VCaP (cell line): ENCODE measurements at regions not wholly inside any gene's neighbourhood (a gene's known extent, or its start where the extent isn't known, plus 50 kb on each side); places are given as distances from the start of the nearest gene placed in this dataset.

ENCODE experiments used
- H3K27ac ChIP-seq: fragments of 450-650 bp; 2 replicates; pipeline ENCODE4 v1.5.1; 2017
- CTCF ChIP-seq: fragments of 450-650 bp; conservative IDR thresholded peaks from 2 replicates; pipeline ENCODE4 v1.5.1; 2017; ENCODE audit warnings: mild to moderate bottlenecking, moderate library complexity

GRCh38 chr3:106699122-106699521 lies 678.1 kb upstream of the CCDC54 start:
- H3K27ac ChIP-seq: peak overlapping the region; percentile 88
- TF ChIP-seq CTCF: no peak

- no peak overlapping the region for H3K27ac ChIP-seq
- no peak for TF ChIP-seq CTCF
These were observed 676.3 kb upstream of the CCDC54 start for GRCh38 chr3:106700981-106701380.

GRCh38 chr3:106703524-106703923 lies 673.7 kb upstream of the CCDC54 start:
- TF ChIP-seq CTCF: no peak
- no peak overlapping the region for H3K27ac ChIP-seq

GRCh38 chr3:106707347-106707746 lies 669.9 kb upstream of the CCDC54 start:
- no peak overlapping the region for H3K27ac ChIP-seq
- TF ChIP-seq CTCF: no peak

GRCh38 chr3:106710596-106710995 lies 666.6 kb upstream of the CCDC54 start:
- H3K27ac ChIP-seq: no peak overlapping the region
- no peak for TF ChIP-seq CTCF

GRCh38 chr3:106711650-106712049 lies 665.6 kb upstream of the CCDC54 start:
- no peak overlapping the region for H3K27ac ChIP-seq
- no peak for TF ChIP-seq CTCF

GRCh38 chr3:106714400-106714799 lies 662.8 kb upstream of the CCDC54 start:
- no peak overlapping the region for H3K27ac ChIP-seq
- TF ChIP-seq CTCF: no peak

- H3K27ac ChIP-seq: no peak overlapping the region
- TF ChIP-seq CTCF: no peak
These were observed 662.0 kb upstream of the CCDC54 start for GRCh38 chr3:106715286-106715685.
